Parathyroid adenoma (tissue), 2 donors: ENCODE measurements at regions not wholly inside any gene's neighbourhood (a gene's known extent, or its start where the extent isn't known, plus 50 kb on each side); places are given as distances from the start of the nearest gene placed in this dataset.
"Not testable (repeated sequence)": the region's sequence is repeated elsewhere in the genome, so short reads cannot be mapped to it uniquely, and the experiment has no call there.

Source experiments
- H2AFZ ChIP-seq: fragments of 300-600 bp; sonication (generic); one replicate; pipeline ENCODE4 v1.7.0; 2017; ENCODE audit warnings: antibody characterized with exemption, mild to moderate bottlenecking
- H3K27ac ChIP-seq: fragments of 300-600 bp; sonication (generic); one replicate; pipeline ENCODE4 v1.7.0; 2017
- H3K27me3 ChIP-seq: fragments of 300-600 bp; sonication (generic); one replicate; pipeline ENCODE4 v1.7.0; 2017; ENCODE audit warnings: low read length; ENCODE audit not compliant: control insufficient read depth, insufficient read depth
- H3K36me3 ChIP-seq: fragments of 300-600 bp; sonication (generic); one replicate; pipeline ENCODE4 v1.7.0; 2017; ENCODE audit warnings: low read length; ENCODE audit not compliant: control insufficient read depth, insufficient read depth
- H3K4me1 ChIP-seq: fragments of 300-600 bp; sonication (generic); one replicate; pipeline ENCODE4 v1.7.0; 2017; ENCODE audit warnings: control low read depth
- H3K4me2 ChIP-seq: fragments of 300-600 bp; sonication (generic); one replicate; pipeline ENCODE4 v1.7.0; 2017; ENCODE audit warnings: low read length
- H3K4me3 ChIP-seq: fragments of 300-600 bp; sonication (generic); one replicate; pipeline ENCODE4 v1.7.0; 2017; ENCODE audit warnings: low read depth, low read length
- H3K79me2 ChIP-seq: fragments of 300-600 bp; sonication (generic); one replicate; pipeline ENCODE4 v1.7.0; 2017; ENCODE audit warnings: control low read depth
- H3K9ac ChIP-seq: fragments of 300-600 bp; sonication (generic); one replicate; pipeline ENCODE4 v1.7.0; 2017; ENCODE audit warnings: mild to moderate bottlenecking
- H3K9me3 ChIP-seq: fragments of 300-600 bp; sonication (generic); one replicate; pipeline ENCODE4 v1.7.0; 2017; ENCODE audit warnings: low read length; ENCODE audit not compliant: control insufficient read depth
- CTCF ChIP-seq: fragments of 300-600 bp; sonication (generic); IDR thresholded peaks from one replicate; pipeline ENCODE4 v1.7.0; 2017; ENCODE audit warnings: antibody characterized with exemption, mild to moderate bottlenecking
- donor health status: primary hyperparathyroidism.

GRCh38 chr2:48197618-48198017, 116.9 kb upstream of the FOXN2 start:
- Histone ChIP-seq H3K9ac (no peak overlapping the region), H3K27me3 (no peaks in the 10 kb centered on the region), H3K4me3 (no peak overlapping the region), H3K4me2 (no peak overlapping the region), H3K36me3 (no peaks in the 10 kb centered on the region), H3K9me3 (no peaks in the 10 kb centered on the region), H3K27ac (no peak overlapping the region), H2AFZ (no peak overlapping the region), H3K79me2 (no peaks in the 10 kb centered on the region), H3K4me1 (no peaks in the 10 kb centered on the region)
- no peak for TF ChIP-seq CTCF

GRCh38 chr2:48198371-48198770, 116.1 kb upstream of the FOXN2 start:
- no peaks in the 10 kb centered on the region for H3K4me1 ChIP-seq
- no peak overlapping the region for H3K27ac ChIP-seq
- no peaks in the 10 kb centered on the region for H3K9me3 ChIP-seq
- H2AFZ ChIP-seq: no peak overlapping the region
- H3K4me3 ChIP-seq: no peak overlapping the region
- no peaks in the 10 kb centered on the region for H3K79me2 ChIP-seq
- TF ChIP-seq CTCF: no peak
- no peaks in the 10 kb centered on the region for H3K27me3 ChIP-seq
- H3K4me2 ChIP-seq: no peak overlapping the region
- no peak overlapping the region for H3K9ac ChIP-seq
- no peaks in the 10 kb centered on the region for H3K36me3 ChIP-seq

GRCh38 chr2:48199070-48199469, 115.4 kb upstream of the FOXN2 start:
- H3K9me3 ChIP-seq: no peaks in the 10 kb centered on the region
- H3K27me3 ChIP-seq: no peaks in the 10 kb centered on the region
- no peak for TF ChIP-seq CTCF
- no peak overlapping the region for H3K4me2 ChIP-seq
- H3K36me3 ChIP-seq: no peaks in the 10 kb centered on the region
- H2AFZ ChIP-seq: no peak overlapping the region
- no peaks in the 10 kb centered on the region for H3K79me2 ChIP-seq
- H3K27ac ChIP-seq: no peak overlapping the region
- H3K4me3 ChIP-seq: no peak overlapping the region
- no peaks in the 10 kb centered on the region for H3K4me1 ChIP-seq
- no peak overlapping the region for H3K9ac ChIP-seq

GRCh38 chr2:48200620-48201293, 113.7 kb upstream of the FOXN2 start:
- H3K27me3 ChIP-seq: no peaks in the 10 kb centered on the region
- H3K4me3 ChIP-seq: no peak overlapping the region
- H3K9ac ChIP-seq: no peak overlapping the region
- no peak overlapping the region for H2AFZ ChIP-seq
- H3K27ac ChIP-seq: no peak overlapping the region
- H3K4me2 ChIP-seq: no peak overlapping the region
- no peaks in the 10 kb centered on the region for H3K79me2 ChIP-seq
- H3K4me1 ChIP-seq: no peaks in the 10 kb centered on the region
- TF ChIP-seq CTCF: no peak
- no peaks in the 10 kb centered on the region for H3K36me3 ChIP-seq
- H3K9me3 ChIP-seq: no peaks in the 10 kb centered on the region

- not testable (repeated sequence) for H3K9ac ChIP-seq, H3K27me3 ChIP-seq, H3K4me1 ChIP-seq, H2AFZ ChIP-seq, H3K4me3 ChIP-seq, H3K4me2 ChIP-seq, H3K79me2 ChIP-seq, H3K9me3 ChIP-seq, H3K36me3 ChIP-seq, H3K27ac ChIP-seq
These were observed 113.0 kb upstream of the FOXN2 start for GRCh38 chr2:48201435-48201834.
